Stomach smooth muscle (tissue), 2 donors: ENCODE measurements at regions not wholly inside any gene's neighbourhood (a gene's known extent, or its start where the extent isn't known, plus 50 kb on each side); places are given as distances from the start of the nearest gene placed in this dataset.

Experiments used
- H3K27ac ChIP-seq: one replicate; pipeline ENCODE4 v1.7.0; 2013; ENCODE audit warnings: mild to moderate bottlenecking, low read length, inconsistent platforms
- H3K27me3 ChIP-seq, 2 donors: one replicate each; pipeline ENCODE4 v1.7.0; 2013; ENCODE audit warnings: low read length in 2 of 2; ENCODE audit not compliant: insufficient read depth in 2 of 2, control insufficient read depth in 1 of 2
- H3K36me3 ChIP-seq, 2 donors: one replicate each; pipeline ENCODE4 v1.7.0; 2013; ENCODE audit warnings: low read length in 2 of 2; ENCODE audit not compliant: control insufficient read depth in 2 of 2, insufficient read depth in 2 of 2
- H3K4me1 ChIP-seq: one replicate; pipeline ENCODE4 v1.7.0; 2013; ENCODE audit warnings: low read length; ENCODE audit not compliant: control insufficient read depth, insufficient read depth
- H3K4me3 ChIP-seq, 2 donors: one replicate each; pipeline ENCODE4 v1.7.0; 2013; ENCODE audit warnings: low read length in 2 of 2
- H3K9ac ChIP-seq, 2 donors: one replicate each; pipeline ENCODE4 v1.7.0; 2013; ENCODE audit warnings: low read length in 2 of 2, mild to moderate bottlenecking in 1 of 2
- H3K9me3 ChIP-seq, 2 donors: one replicate each; pipeline ENCODE4 v1.7.0; 2013; ENCODE audit warnings: low read length in 2 of 2; ENCODE audit not compliant: control insufficient read depth in 2 of 2
- donor health status: healthy.
- donor health status: Pancreatic carcinoma.

GRCh38 chr12:59077153-59077552 is 156.8 kb upstream of the LRIG3 start:
- Histone ChIP-seq H3K27ac (no peak overlapping the region), H3K4me3 (no peak overlapping the region), H3K36me3 (no peaks in the 10 kb centered on the region), H3K4me1 (no peaks in the 10 kb centered on the region), H3K9ac (no peak overlapping the region), H3K27me3 (no peaks in the 10 kb centered on the region), H3K9me3 (no peaks in the 10 kb centered on the region)

DNA sequence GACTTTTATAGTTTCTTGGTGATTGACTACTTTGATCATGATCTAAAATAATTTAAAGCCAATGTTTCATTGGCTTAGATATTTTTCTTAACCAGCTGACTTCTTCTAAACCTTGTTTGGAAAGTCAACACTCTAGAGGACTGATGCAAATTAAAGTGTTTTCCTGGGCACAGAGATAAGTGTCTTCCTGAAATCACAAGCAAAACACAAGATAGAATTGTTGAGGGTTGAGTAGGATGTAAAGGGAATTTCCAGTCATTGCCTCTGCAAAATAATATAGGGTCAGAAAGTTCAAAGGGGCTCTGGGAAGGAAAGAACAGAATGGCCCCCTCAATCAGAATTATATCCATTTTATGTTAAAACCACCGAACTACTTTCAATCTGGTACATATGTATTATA is 156.3 kb upstream of the LRIG3 start:
- Histone ChIP-seq H3K27me3 (no peaks in the 10 kb centered on the region), H3K9ac (no peak overlapping the region), H3K27ac (no peak overlapping the region), H3K4me1 (no peaks in the 10 kb centered on the region), H3K9me3 (no peaks in the 10 kb centered on the region), H3K36me3 (no peaks in the 10 kb centered on the region), H3K4me3 (no peak overlapping the region)

GRCh38 chr12:59075968-59076490 is 155.7 kb upstream of the LRIG3 start:
- no peak overlapping the region for H3K9ac ChIP-seq
- no peak overlapping the region for H3K27ac ChIP-seq
- H3K4me1 ChIP-seq: no peaks in the 10 kb centered on the region
- H3K4me3 ChIP-seq: no peak overlapping the region
- H3K9me3 ChIP-seq: no peaks in the 10 kb centered on the region
- H3K27me3 ChIP-seq: no peaks in the 10 kb centered on the region
- H3K36me3 ChIP-seq: no peaks in the 10 kb centered on the region

GRCh38 chr12:59075141-59075540 is 154.8 kb upstream of the LRIG3 start:
- Histone ChIP-seq H3K27ac (no peak overlapping the region), H3K4me1 (no peaks in the 10 kb centered on the region), H3K36me3 (no peaks in the 10 kb centered on the region), H3K4me3 (no peak overlapping the region), H3K9ac (no peak overlapping the region), H3K9me3 (no peaks in the 10 kb centered on the region), H3K27me3 (no peaks in the 10 kb centered on the region)

- no peaks in the 10 kb centered on the region for H3K9me3 ChIP-seq
- no peak overlapping the region for H3K27ac ChIP-seq
- H3K9ac ChIP-seq: no peak overlapping the region
- H3K36me3 ChIP-seq: no peaks in the 10 kb centered on the region
- no peaks in the 10 kb centered on the region for H3K4me1 ChIP-seq
- no peak overlapping the region for H3K4me3 ChIP-seq
- no peaks in the 10 kb centered on the region for H3K27me3 ChIP-seq
These were observed 150.1 kb upstream of the LRIG3 start for GRCh38 chr12:59070322-59070933.

GRCh38 chr12:59069516-59069915 is 149.2 kb upstream of the LRIG3 start:
- no peak overlapping the region for H3K27ac ChIP-seq
- H3K27me3 ChIP-seq: no peaks in the 10 kb centered on the region
- no peaks in the 10 kb centered on the region for H3K4me1 ChIP-seq

DNA sequence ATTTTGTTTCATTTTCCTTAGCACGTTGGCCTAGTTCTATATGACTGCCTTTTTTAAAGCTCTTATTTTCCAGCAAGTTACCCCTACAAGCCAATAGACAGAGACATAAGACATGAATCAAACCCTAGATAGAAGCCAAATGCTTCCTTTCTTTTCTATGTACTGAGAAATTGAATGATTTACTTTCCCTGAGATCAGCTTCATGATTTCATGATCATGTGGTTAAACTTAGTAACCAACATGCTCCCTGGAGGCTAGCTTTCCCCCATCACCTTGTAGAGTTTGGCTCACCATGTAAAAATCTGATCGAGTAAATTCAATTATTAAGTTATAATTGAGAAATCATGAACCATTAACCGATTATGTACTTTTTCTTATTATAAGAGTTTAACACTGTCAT is 148.1 kb upstream of the LRIG3 start:
- Histone ChIP-seq H3K27ac (no peak overlapping the region), H3K27me3 (no peaks in the 10 kb centered on the region), H3K36me3 (no peaks in the 10 kb centered on the region), H3K9ac (no peak overlapping the region), H3K4me1 (no peaks in the 10 kb centered on the region), H3K9me3 (no peaks in the 10 kb centered on the region), H3K4me3 (no peak overlapping the region)

More at GRCh38 chr12:59069516-59069915, 149.2 kb upstream of the LRIG3 start:
- no peak overlapping the region for H3K4me3 ChIP-seq
- H3K36me3 ChIP-seq: no peaks in the 10 kb centered on the region
- no peaks in the 10 kb centered on the region for H3K9me3 ChIP-seq
- no peak overlapping the region for H3K9ac ChIP-seq

DNA sequence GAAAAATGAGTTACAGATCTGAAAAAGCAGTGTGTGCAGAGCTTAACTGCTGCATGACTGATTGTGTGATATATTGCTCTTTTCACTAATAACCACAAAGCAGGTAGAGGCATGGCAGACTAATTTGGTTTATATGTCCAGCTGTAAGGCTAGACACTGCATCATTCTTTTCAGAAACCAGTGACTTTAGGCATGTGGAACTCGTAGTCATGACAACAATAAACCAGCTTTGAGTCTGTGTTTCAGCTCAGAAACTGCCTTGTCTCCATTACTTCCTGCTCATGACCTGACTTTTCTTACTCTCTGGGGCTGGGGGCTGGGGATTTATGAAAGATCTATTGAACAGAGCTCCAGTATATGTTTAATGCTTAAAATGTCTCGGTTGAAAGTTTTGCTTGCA is 146.8 kb upstream of the LRIG3 start:
- H3K4me1 ChIP-seq: no peaks in the 10 kb centered on the region
- H3K9ac ChIP-seq: no peak overlapping the region
- no peaks in the 10 kb centered on the region for H3K27me3 ChIP-seq
- no peak overlapping the region for H3K4me3 ChIP-seq
- no peaks in the 10 kb centered on the region for H3K36me3 ChIP-seq
- H3K27ac ChIP-seq: no peak overlapping the region
- no peaks in the 10 kb centered on the region for H3K9me3 ChIP-seq

- Histone ChIP-seq H3K9ac (no peak overlapping the region), H3K36me3 (no peaks in the 10 kb centered on the region), H3K27ac (no peak overlapping the region), H3K27me3 (no peaks in the 10 kb centered on the region), H3K9me3 (no peaks in the 10 kb centered on the region), H3K4me3 (no peak overlapping the region), H3K4me1 (no peaks in the 10 kb centered on the region)
These were observed 146.1 kb upstream of the LRIG3 start for GRCh38 chr12:59066445-59066844.

DNA sequence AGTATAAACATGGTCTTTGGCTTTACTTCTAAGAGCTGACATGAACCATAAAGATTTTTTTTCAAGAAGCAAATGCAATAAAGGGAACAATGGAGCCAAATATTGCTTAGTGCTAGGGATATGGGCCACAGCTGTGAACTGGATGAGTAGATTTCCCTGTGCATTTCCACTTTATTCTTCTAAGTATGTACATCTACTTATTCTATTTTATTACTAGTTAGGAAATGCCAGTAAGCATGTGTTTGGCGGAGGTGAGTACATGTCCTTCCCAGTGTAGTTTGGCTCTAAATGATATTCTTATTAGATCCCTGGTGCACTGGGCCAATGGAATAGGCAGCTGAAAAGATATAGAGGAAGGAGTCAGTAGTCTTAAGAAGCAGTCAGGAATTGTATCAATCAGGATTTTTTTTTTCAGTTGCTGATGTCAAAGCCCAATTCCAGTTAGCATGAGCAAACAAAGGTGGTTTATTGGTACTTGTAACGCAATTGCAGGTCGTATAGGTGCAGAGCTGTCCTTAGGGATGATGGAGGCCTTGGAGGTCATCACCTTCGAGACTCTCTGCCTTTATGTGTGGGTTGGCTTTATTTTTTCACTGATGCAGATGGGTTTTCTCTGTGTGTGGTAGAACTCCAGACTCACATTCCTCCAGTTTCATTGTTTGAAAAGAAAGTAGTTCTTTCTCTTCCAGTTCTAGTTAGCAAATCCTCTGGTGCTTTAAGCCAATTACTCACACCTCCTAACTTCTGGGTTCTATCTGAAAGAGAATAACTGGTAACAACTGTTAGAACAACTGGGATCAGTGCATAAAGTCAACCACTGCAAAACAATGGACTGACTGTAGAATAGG is 139.0 kb upstream of the LRIG3 start:
- no peak overlapping the region for H3K4me3 ChIP-seq
- no peaks in the 10 kb centered on the region for H3K27me3 ChIP-seq
- no peaks in the 10 kb centered on the region for H3K4me1 ChIP-seq
- H3K9me3 ChIP-seq: no peaks in the 10 kb centered on the region
- H3K36me3 ChIP-seq: no peaks in the 10 kb centered on the region
- no peak overlapping the region for H3K27ac ChIP-seq
- H3K9ac ChIP-seq: no peak overlapping the region

DNA sequence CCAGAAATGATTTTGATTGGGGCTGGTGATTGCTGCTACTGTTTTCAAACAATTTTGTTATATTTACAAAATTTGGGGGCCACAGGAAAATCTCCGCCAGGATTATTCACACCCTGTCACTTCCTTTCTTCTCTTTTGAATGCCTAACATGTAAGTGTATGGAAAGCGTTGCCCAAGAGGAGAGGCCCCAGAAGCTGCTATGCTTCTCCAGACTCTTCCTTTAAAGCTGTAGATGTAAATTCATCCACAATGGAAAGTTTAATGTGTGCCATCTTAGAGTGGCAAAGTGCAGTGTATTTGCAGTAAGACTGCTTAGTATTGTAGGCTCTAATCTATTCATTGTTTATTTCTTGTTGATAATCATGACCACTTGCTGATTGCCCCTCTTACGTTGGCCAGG is 136.7 kb upstream of the LRIG3 start:
- H3K9me3 ChIP-seq: no peaks in the 10 kb centered on the region

More for the DNA sequence above, 136.7 kb upstream of the LRIG3 start:
- H3K36me3 ChIP-seq: no peaks in the 10 kb centered on the region
- no peaks in the 10 kb centered on the region for H3K27me3 ChIP-seq
- no peaks in the 10 kb centered on the region for H3K4me1 ChIP-seq
- no peak overlapping the region for H3K4me3 ChIP-seq
- no peak overlapping the region for H3K9ac ChIP-seq
- H3K27ac ChIP-seq: no peak overlapping the region
